ENCODE measurements at regions not wholly inside any gene's neighbourhood (a gene's known extent, or its start where the extent isn't known, plus 50 kb on each side); places are given as distances from the start of the nearest gene placed in this dataset.
"Not testable (repeated sequence)": the region's sequence is repeated elsewhere in the genome, so short reads cannot be mapped to it uniquely, and the experiment has no call there.

GRCh38 chr6:134636186-134636799, 313.6 kb downstream of the ALDH8A1 start:
- no peak for DNase-seq (ENCODE audit: extremely low read depth, low read depth)
- TF ChIP-seq CTCF (IDR thresholded peaks at IDR 0.05; ENCODE audit: low read depth, low read length, missing control alignments), result no peak
- H3K4me3 ChIP-seq (replicated peaks; ENCODE audit: low read depth, low read length), result no peak overlapping the region

- DNase-seq (ENCODE audit: extremely low read depth, low read depth), result no peak
- H3K4me3 ChIP-seq (replicated peaks; ENCODE audit: low read depth, low read length), result no peak overlapping the region
- TF ChIP-seq CTCF (IDR thresholded peaks at IDR 0.05; ENCODE audit: low read depth, low read length, missing control alignments), result no peak
These were observed 314.9 kb downstream of the ALDH8A1 start for GRCh38 chr6:134634966-134635365.

- DNase-seq (ENCODE audit: extremely low read depth, low read depth), result no peak
- H3K4me3 ChIP-seq (replicated peaks; ENCODE audit: low read depth, low read length), result no peak overlapping the region
- no peak for TF ChIP-seq CTCF (IDR thresholded peaks at IDR 0.05; ENCODE audit: low read depth, low read length, missing control alignments)
These were observed 315.4 kb downstream of the ALDH8A1 start for GRCh38 chr6:134634466-134634865.

GRCh38 chr6:134632982-134633940, 315.3 kb upstream of the SGK1 start:
- H3K4me3 ChIP-seq (replicated peaks; ENCODE audit: low read depth, low read length); DNase-seq (ENCODE audit: extremely low read depth, low read depth): not testable (repeated sequence)

- TF ChIP-seq CTCF (IDR thresholded peaks at IDR 0.05; ENCODE audit: low read depth, low read length, missing control alignments), result no peak
- no peak overlapping the region for H3K4me3 ChIP-seq (replicated peaks; ENCODE audit: low read depth, low read length)
These were observed 314.1 kb upstream of the SGK1 start for GRCh38 chr6:134632024-134632423.

GRCh38 chr6:134631398-134631924, 313.5 kb upstream of the SGK1 start:
- TF ChIP-seq CTCF (IDR thresholded peaks at IDR 0.05; ENCODE audit: low read depth, low read length, missing control alignments), result no peak
- H3K4me3 ChIP-seq (replicated peaks; ENCODE audit: low read depth, low read length), result no peak overlapping the region
- no peak for DNase-seq (ENCODE audit: extremely low read depth, low read depth)

More at GRCh38 chr6:134632024-134632423, 314.1 kb upstream of the SGK1 start:
- DNase-seq (ENCODE audit: extremely low read depth, low read depth), result no peak

- no peak for DNase-seq (ENCODE audit: extremely low read depth, low read depth)
- H3K4me3 ChIP-seq (replicated peaks; ENCODE audit: low read depth, low read length), result no peak overlapping the region
- no peak for TF ChIP-seq CTCF (IDR thresholded peaks at IDR 0.05; ENCODE audit: low read depth, low read length, missing control alignments)
These were observed 312.7 kb upstream of the SGK1 start for GRCh38 chr6:134630508-134631121.

All from HFF-Myc (cell line).